ENCODE measurements at regions not wholly inside any gene's neighbourhood (a gene's known extent, or its start where the extent isn't known, plus 50 kb on each side); places are given as distances from the start of the nearest gene placed in this dataset.

- DNase-seq = no peak
- Mint-ChIP-seq H3K27me3 (ENCODE audit: unreplicated experiment) (no peaks in the 10 kb centered on the region), H3K36me3 (ENCODE audit: unreplicated experiment) (no peaks in the 10 kb centered on the region), H3K4me3 (ENCODE audit: unreplicated experiment) (no peak overlapping the region), H3K4me1 (ENCODE audit: low read depth, unreplicated experiment) (no peaks in the 10 kb centered on the region), H3K9me3 (ENCODE audit: unreplicated experiment) (no peaks in the 10 kb centered on the region), H3K27ac (ENCODE audit: unreplicated experiment) (no peak overlapping the region)
- TF ChIP-seq CTCF (IDR thresholded peaks at IDR 0.05; ENCODE audit: partially characterized antibody, unreplicated experiment) = no peak
Observed at GRCh38 chr4:124953486-124953885, 241.0 kb upstream of the ANKRD50 start.

GRCh38 chr4:124953061-124953460 is 240.5 kb upstream of the ANKRD50 start:
- no peak overlapping the region for H3K4me3 Mint-ChIP-seq (ENCODE audit: unreplicated experiment)
- no peak overlapping the region for H3K27ac Mint-ChIP-seq (ENCODE audit: unreplicated experiment)
- no peaks in the 10 kb centered on the region for H3K36me3 Mint-ChIP-seq (ENCODE audit: unreplicated experiment)
- no peaks in the 10 kb centered on the region for H3K27me3 Mint-ChIP-seq (ENCODE audit: unreplicated experiment)
- TF ChIP-seq CTCF (IDR thresholded peaks at IDR 0.05; ENCODE audit: partially characterized antibody, unreplicated experiment) = no peak
- H3K4me1 Mint-ChIP-seq (ENCODE audit: low read depth, unreplicated experiment) = no peaks in the 10 kb centered on the region
- no peaks in the 10 kb centered on the region for H3K9me3 Mint-ChIP-seq (ENCODE audit: unreplicated experiment)
- no peak for DNase-seq

- no peaks in the 10 kb centered on the region for H3K36me3 Mint-ChIP-seq (ENCODE audit: unreplicated experiment)
Observed at GRCh38 chr4:124952601-124953000, 240.1 kb upstream of the ANKRD50 start.

GRCh38 chr4:124948976-124949597 is 236.6 kb upstream of the ANKRD50 start:
- Mint-ChIP-seq H3K4me1 (ENCODE audit: low read depth, unreplicated experiment) (no peaks in the 10 kb centered on the region), H3K36me3 (ENCODE audit: unreplicated experiment) (no peaks in the 10 kb centered on the region), H3K27ac (ENCODE audit: unreplicated experiment) (no peak overlapping the region), H3K4me3 (ENCODE audit: unreplicated experiment) (no peak overlapping the region), H3K27me3 (ENCODE audit: unreplicated experiment) (no peaks in the 10 kb centered on the region), H3K9me3 (ENCODE audit: unreplicated experiment) (no peaks in the 10 kb centered on the region)
- TF ChIP-seq CTCF (IDR thresholded peaks at IDR 0.05; ENCODE audit: partially characterized antibody, unreplicated experiment) = no peak
- no peak for DNase-seq

More at GRCh38 chr4:124952601-124953000, 240.1 kb upstream of the ANKRD50 start:
- DNase-seq = no peak
- TF ChIP-seq CTCF (IDR thresholded peaks at IDR 0.05; ENCODE audit: partially characterized antibody, unreplicated experiment) = no peak
- H3K27ac Mint-ChIP-seq (ENCODE audit: unreplicated experiment) = no peak overlapping the region
- no peaks in the 10 kb centered on the region for H3K27me3 Mint-ChIP-seq (ENCODE audit: unreplicated experiment)
- no peak overlapping the region for H3K4me3 Mint-ChIP-seq (ENCODE audit: unreplicated experiment)
- H3K4me1 Mint-ChIP-seq (ENCODE audit: low read depth, unreplicated experiment) = no peaks in the 10 kb centered on the region
- no peaks in the 10 kb centered on the region for H3K9me3 Mint-ChIP-seq (ENCODE audit: unreplicated experiment)

- Mint-ChIP-seq H3K9me3 (ENCODE audit: unreplicated experiment) (no peaks in the 10 kb centered on the region), H3K4me3 (ENCODE audit: unreplicated experiment) (no peak overlapping the region), H3K36me3 (ENCODE audit: unreplicated experiment) (no peaks in the 10 kb centered on the region), H3K4me1 (ENCODE audit: low read depth, unreplicated experiment) (no peaks in the 10 kb centered on the region), H3K27ac (ENCODE audit: unreplicated experiment) (no peak overlapping the region), H3K27me3 (ENCODE audit: unreplicated experiment) (peaks cover 2% of the 10 kb centered on the region)
- no peak for TF ChIP-seq CTCF (IDR thresholded peaks at IDR 0.05; ENCODE audit: partially characterized antibody, unreplicated experiment)
- no peak for DNase-seq
Observed at GRCh38 chr4:124947622-124948265, 235.2 kb upstream of the ANKRD50 start.
